Kidney epithelial cell (primary cell): ENCODE measurements at regions not wholly inside any gene's neighbourhood (a gene's known extent, or its start where the extent isn't known, plus 50 kb on each side); places are given as distances from the start of the nearest gene placed in this dataset.

Experiments used
- DNase-seq: peaks from one replicate; pipeline ENCODE4 v3.0.0-alpha.2; 2010; ENCODE audit warnings: low read depth
- H3K27me3 ChIP-seq: 2 replicates; pipeline ENCODE4 v1.6.0; 2011; ENCODE audit warnings: low read length; ENCODE audit not compliant: control insufficient read depth, insufficient read depth
- H3K36me3 ChIP-seq: 2 replicates; pipeline ENCODE4 v1.5.1; 2011; ENCODE audit warnings: low read length; ENCODE audit not compliant: control insufficient read depth, insufficient read depth
- H3K4me3 ChIP-seq: 2 replicates; pipeline ENCODE4 v1.5.1; 2011; ENCODE audit warnings: low read depth, mild to moderate bottlenecking, control low read depth, low read length
- CTCF ChIP-seq: IDR thresholded peaks from 2 replicates; pipeline ENCODE4 v1.5.1; 2011; ENCODE audit warnings: mild to moderate bottlenecking, moderate library complexity, low read length, control low read depth, inconsistent platforms; ENCODE audit not compliant: insufficient read depth, poor library complexity, severe bottlenecking

- TF ChIP-seq CTCF = no peak
Measured at GRCh38 chr3:106397006-106397405, 528.2 kb upstream of the CBLB start.

GRCh38 chr3:106398891-106399600, 530.2 kb upstream of the CBLB start:
- Histone ChIP-seq H3K36me3 (no peaks in the 10 kb centered on the region), H3K27me3 (no peaks in the 10 kb centered on the region), H3K4me3 (no peak overlapping the region)
- no peak for DNase-seq
- TF ChIP-seq CTCF = no peak

More at GRCh38 chr3:106397006-106397405, 528.2 kb upstream of the CBLB start:
- Histone ChIP-seq H3K36me3 (no peaks in the 10 kb centered on the region), H3K4me3 (no peak overlapping the region), H3K27me3 (no peaks in the 10 kb centered on the region)
- DNase-seq = no peak

DNA sequence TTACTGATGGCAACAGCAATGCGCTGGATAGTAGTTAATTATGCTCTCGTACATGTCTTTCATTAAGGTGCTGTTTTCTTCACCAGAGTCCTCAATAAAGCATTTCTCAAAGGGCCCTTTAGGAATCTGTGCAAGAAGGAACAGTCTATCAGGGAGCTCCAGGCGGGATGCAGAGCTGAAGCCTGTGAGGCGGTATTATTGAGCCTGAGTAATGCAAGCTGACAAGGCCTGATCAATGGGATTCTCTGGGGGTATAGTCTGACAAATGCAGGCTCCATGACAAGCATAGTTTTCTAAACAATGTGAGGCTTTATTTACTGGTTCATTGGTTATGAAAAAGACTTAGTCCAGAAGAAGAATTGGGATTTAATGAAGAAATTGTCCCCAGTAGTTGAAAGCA, 530.9 kb upstream of the CBLB start:
- no peak for TF ChIP-seq CTCF

DNA sequence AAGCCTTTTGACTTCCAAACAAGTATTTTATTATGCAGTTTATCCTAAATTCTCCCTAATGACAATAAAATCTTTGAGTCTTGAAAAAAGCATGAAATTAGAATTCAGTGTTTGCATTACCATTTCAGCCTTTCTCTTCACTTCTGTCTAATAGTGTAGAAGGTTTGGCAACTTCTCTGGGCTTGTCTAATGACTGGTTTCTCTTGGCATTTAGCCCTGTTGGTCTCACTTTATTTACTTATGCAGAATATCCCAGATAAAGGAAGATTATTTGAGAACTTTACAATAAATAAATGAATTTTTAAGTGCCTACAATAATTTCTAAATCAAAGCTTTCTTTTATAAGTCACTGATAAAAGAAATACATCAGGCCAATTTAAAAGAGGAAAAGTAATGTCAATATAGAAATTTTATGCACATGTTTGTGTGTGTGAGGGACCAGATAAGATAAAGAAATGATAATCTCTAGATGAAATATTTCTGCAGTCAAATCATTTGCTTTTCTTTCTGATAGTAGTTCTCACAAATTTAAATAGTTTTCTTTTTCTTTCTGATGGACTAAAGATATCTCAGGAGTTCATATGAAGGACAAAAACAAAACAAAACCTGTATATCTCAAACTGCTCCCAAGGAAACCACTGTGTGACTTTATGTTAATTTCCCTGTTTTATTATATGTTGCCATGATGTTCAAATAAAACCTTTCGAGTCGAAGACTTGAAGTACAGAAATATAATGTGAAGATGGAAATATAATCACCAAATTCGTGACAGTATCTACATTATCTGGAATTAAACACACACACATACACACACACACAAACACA, 533.1 kb upstream of the CBLB start:
- no peaks in the 10 kb centered on the region for H3K27me3 ChIP-seq
- H3K4me3 ChIP-seq = no peak overlapping the region
- DNase-seq = no peak
- TF ChIP-seq CTCF = no peak
- no peaks in the 10 kb centered on the region for H3K36me3 ChIP-seq

More for the DNA sequence above, 530.9 kb upstream of the CBLB start:
- Histone ChIP-seq H3K27me3 (no peaks in the 10 kb centered on the region), H3K36me3 (no peaks in the 10 kb centered on the region), H3K4me3 (no peak overlapping the region)
- no peak for DNase-seq

GRCh38 chr3:106403371-106404145, 534.7 kb upstream of the CBLB start:
- Histone ChIP-seq H3K4me3 (no peak overlapping the region), H3K36me3 (no peaks in the 10 kb centered on the region), H3K27me3 (no peaks in the 10 kb centered on the region)
- DNase-seq = no peak
- no peak for TF ChIP-seq CTCF
